HepG2 (cell line): ENCODE measurements at regions not wholly inside any gene's neighbourhood (a gene's known extent, or its start where the extent isn't known, plus 50 kb on each side); places are given as distances from the start of the nearest gene placed in this dataset.
"Not testable (repeated sequence)": the region's sequence is repeated elsewhere in the genome, so short reads cannot be mapped to it uniquely, and the experiment has no call there.

ENCODE experiments used
- ATAC-seq: fragments of 200-7000 bp; cut with Tn5 transposase; 3 replicates; pipeline ENCODE4 v1.9.1; 2020; ENCODE audit warnings: mild to moderate bottlenecking, moderate library complexity
- BruUV-seq: library from RNA; stranded (reverse); fragments of 400-500 nt; replicated peaks from 2 replicates; lab custom pipeline; 2021; lab: Mats Ljungman, UMichigan
- CTCF ChIA-PET: fragments of 300-600 bp; formaldehyde crosslinking; extraction: SDS; loops from one replicate; lab custom pipeline; 2021; ENCODE audit warnings: low total read pairs, inconsistent platforms, low intra/inter-chr PET ratio; lab: Yijun Ruan, JAX
- POLR2A ChIA-PET: fragments of 350-600 bp; sonication (Branson Sonifier 250); formaldehyde crosslinking; loops from one replicate; lab custom pipeline; 2020; ENCODE audit warnings: antibody characterized with exemption, inconsistent platforms; lab: Yijun Ruan, JAX
- DNase-seq: peaks from one replicate; pipeline ENCODE4 v3.0.0-alpha.2; 2015; ENCODE audit warnings: low spot score
- FAIRE-seq: peaks from 3 replicates; lab custom pipeline; 2011; peaks lifted over from hg19 to GRCh38; lab: Jason Lieb, UNC
- H2AFZ ChIP-seq: one replicate; pipeline ENCODE4 v1.6.1; 2011; ENCODE audit warnings: low read length, inconsistent platforms
- H3K27ac ChIP-seq: fragments of 300-600 bp; 3 replicates; pipeline ENCODE4 v1.8.0; 2011; ENCODE audit warnings: mixed run types, mild to moderate bottlenecking, mixed read lengths, low read length, inconsistent platforms; ENCODE audit not compliant: insufficient read depth; ENCODE audit errors: extremely low read length
- H3K27me3 ChIP-seq, 2 experiments: fragments of 200-600 bp in 1 of 2; 2 replicates in 1 of 2; 3 replicates in 1 of 2; pipeline versions ENCODE4 v1.6.0 to v1.8.0; 2011; ENCODE audit warnings: low read length in 2 of 2, mild to moderate bottlenecking in 2 of 2, moderate library complexity in 2 of 2, inconsistent platforms in 1 of 2; ENCODE audit not compliant: insufficient read depth in 2 of 2, control insufficient read depth in 1 of 2
- H3K36me3 ChIP-seq, 2 experiments: fragments of 200-600 bp in 1 of 2; replicated peaks in 1 of 2; 2 replicates in 1 of 2; 3 replicates in 1 of 2; pipeline versions ENCODE4 v1.5.1 to v1.8.0; 2011; ENCODE audit warnings: low read length in 2 of 2, inconsistent platforms in 1 of 2; ENCODE audit not compliant: insufficient read depth in 2 of 2, control insufficient read depth in 1 of 2
- H3K4me1 ChIP-seq: 2 replicates; pipeline ENCODE4 v1.5.1; 2012; ENCODE audit warnings: low read length, inconsistent platforms; ENCODE audit not compliant: insufficient read depth
- H3K4me2 ChIP-seq: 2 replicates; pipeline ENCODE4 v1.6.0; 2011; ENCODE audit warnings: low read depth, low read length, inconsistent platforms
- H3K4me3 ChIP-seq, 3 experiments: fragments of 200-600 bp in 1 of 3; sonication (generic), shearing (Covaris generic) in 1 of 3; replicated peaks in 1 of 3; 2 replicates each; pipeline ENCODE4 v1.5.1; 2011 to 2016; ENCODE audit warnings: low read length in 3 of 3, inconsistent platforms in 2 of 3, low read depth in 2 of 3, mild to moderate bottlenecking in 2 of 3, control low read depth in 1 of 3, mixed read lengths in 1 of 3; ENCODE audit not compliant: insufficient read depth in 1 of 3
- H3K79me2 ChIP-seq: one replicate; pipeline ENCODE4 v1.6.1; 2011; ENCODE audit warnings: low read length, inconsistent platforms; ENCODE audit not compliant: insufficient read depth
- H3K9ac ChIP-seq: 2 replicates; pipeline ENCODE4 v1.6.0; 2011; ENCODE audit warnings: mild to moderate bottlenecking, low read depth, low read length, inconsistent platforms; ENCODE audit not compliant: insufficient read depth
- H3K9me3 ChIP-seq: 2 replicates; pipeline ENCODE4 v1.5.1; 2012; ENCODE audit warnings: mild to moderate bottlenecking, low read length
- H4K20me1 ChIP-seq: 2 replicates; pipeline ENCODE4 v1.6.0; 2011; ENCODE audit warnings: inconsistent platforms, mild to moderate bottlenecking, low read length, moderate library complexity; ENCODE audit not compliant: insufficient read depth
- WGBS: methylation state at CpG from one replicate; pipeline ENCODE4 v1.1.6; 2017; ENCODE audit warnings: low lambda C conversion rate; 5-methylcytosine and 5-hydroxymethylcytosine counted together
- in situ Hi-C: cut with HindIII; loops from 2 replicates; pipeline ENCODE4 v1.10.0; 2017; ENCODE audit warnings: low pct_unique_long_range_greater_than_20kb; ENCODE audit not compliant: extremely low pct_ligation_motif_present
- intact Hi-C: fragments of 100-400 bp; cut with micrococcal nuclease; formaldehyde crosslinking; loops from one replicate; pipeline ENCODE4 v1.10.0; 2022; ENCODE audit not compliant: unreplicated experiment

GRCh38 chr16:33707591-33707934 is 248.2 kb downstream of the TP53TG3F start:
- in situ Hi-C loops, H3K79me2 ChIP-seq, H3K36me3 ChIP-seq, H2AFZ ChIP-seq, H3K27ac ChIP-seq, CTCF ChIA-PET, ATAC-seq, H3K9me3 ChIP-seq, intact Hi-C loops, BruUV-seq, H3K4me3 ChIP-seq, POLR2A ChIA-PET, H4K20me1 ChIP-seq, DNase-seq, H3K9ac ChIP-seq, H3K4me2 ChIP-seq, H3K4me1 ChIP-seq, H3K27me3 ChIP-seq, FAIRE-seq: not testable (repeated sequence)
- 65% methylated on average over 9 of the region's 14 CpGs for WGBS

- DNase-seq, H3K4me2 ChIP-seq, H3K4me3 ChIP-seq, in situ Hi-C loops, H3K9me3 ChIP-seq, H4K20me1 ChIP-seq, ATAC-seq, CTCF ChIA-PET, H3K79me2 ChIP-seq, H3K27ac ChIP-seq, BruUV-seq, H3K9ac ChIP-seq, H3K4me1 ChIP-seq, H2AFZ ChIP-seq, POLR2A ChIA-PET, H3K36me3 ChIP-seq, FAIRE-seq, intact Hi-C loops, H3K27me3 ChIP-seq: not testable (repeated sequence)
- WGBS: 43% methylated on average over 8 of the region's 16 CpGs
These were observed 250.7 kb downstream of the TP53TG3F start for GRCh38 chr16:33709856-33710695.

- ATAC-seq, H3K27me3 ChIP-seq, FAIRE-seq, H2AFZ ChIP-seq, DNase-seq, BruUV-seq, CTCF ChIA-PET, H3K9me3 ChIP-seq, intact Hi-C loops, in situ Hi-C loops, POLR2A ChIA-PET, H4K20me1 ChIP-seq, H3K36me3 ChIP-seq, H3K79me2 ChIP-seq, H3K27ac ChIP-seq, H3K9ac ChIP-seq, H3K4me3 ChIP-seq, H3K4me1 ChIP-seq, H3K4me2 ChIP-seq: not testable (repeated sequence)
- WGBS: 0% methylated on average over 2 of the region's 3 CpGs
These were observed 251.3 kb downstream of the TP53TG3F start for GRCh38 chr16:33710696-33711087.

GRCh38 chr16:33711616-33712015 is 252.2 kb downstream of the TP53TG3F start:
- H3K4me1 ChIP-seq, H3K27ac ChIP-seq, H3K36me3 ChIP-seq, in situ Hi-C loops, H3K9ac ChIP-seq, H2AFZ ChIP-seq, H3K27me3 ChIP-seq, FAIRE-seq, ATAC-seq, intact Hi-C loops, H4K20me1 ChIP-seq, DNase-seq, CTCF ChIA-PET, H3K9me3 ChIP-seq, BruUV-seq, POLR2A ChIA-PET, H3K4me3 ChIP-seq, H3K4me2 ChIP-seq, H3K79me2 ChIP-seq: not testable (repeated sequence)
- WGBS: 4% methylated on average over 5 of the region's 5 CpGs
